ENCODE measurements at regions not wholly inside any gene's neighbourhood (a gene's known extent, or its start where the extent isn't known, plus 50 kb on each side); places are given as distances from the start of the nearest gene placed in this dataset.

- CTCF ChIA-PET: interaction anchor here (0.8 to 1.1 kb wide), 2 partner anchors 9 to 235 kb away, joined by 3 to 5 read pairs; no protein-coding TSS in a partner anchor
- POLR2A ChIA-PET: no interaction called here
- DNase-seq (ENCODE audit: low spot score): peak; percentile 63
Observed at GRCh38 chr7:113394856-113395255, 276.5 kb upstream of the SMIM30 start.

GRCh38 chr7:113392841-113393540, 274.6 kb upstream of the SMIM30 start:
- Mint-ChIP-seq H3K4me1 (peaks cover 47% of the 10 kb centered on the region), H3K9me3 (peaks cover 21% of the 10 kb centered on the region), H3K36me3 (peaks cover 14% of the 10 kb centered on the region), H3K4me3 (no peak overlapping the region), H3K27me3 (ENCODE audit: low read depth) (0 out of 2 replicates have a peak, but pooled peaks cover 3% of the 10 kb centered on the region), H3K27ac (no peak overlapping the region)
- ChIA-PET POLR2A (no interaction called here), CTCF (interaction anchor here (0.8 kb wide), 1 partner anchor 11 kb away, joined by 3 read pairs; no protein-coding TSS in a partner anchor)
- TF ChIP-seq ELF4 (CRISPR knock-in tag; IDR thresholded peaks at IDR 0.05; ENCODE audit: low read depth) (no peak), TEAD1 (CRISPR knock-in tag; IDR thresholded peaks at IDR 0.05) (no peak), E2F5 (CRISPR knock-in tag; IDR thresholded peaks at IDR 0.05) (no peak), ZNF532 (CRISPR knock-in tag; IDR thresholded peaks at IDR 0.05; ENCODE audit: borderline replicate concordance) (no peak), ZNF232 (CRISPR knock-in tag; IDR thresholded peaks at IDR 0.05) (no peak), MYBL2 (CRISPR knock-in tag; IDR thresholded peaks at IDR 0.05) (no peak), ZNF396 (CRISPR knock-in tag; IDR thresholded peaks at IDR 0.05; ENCODE audit: borderline replicate concordance) (no peak)
- ATAC-seq (no peak), DNase-seq (ENCODE audit: low spot score) (no peak)

More at GRCh38 chr7:113394856-113395255, 276.5 kb upstream of the SMIM30 start:
- Mint-ChIP-seq H3K4me3 (no peak overlapping the region), H3K27me3 (ENCODE audit: low read depth) (no peaks in the 10 kb centered on the region), H3K27ac (peak overlapping the region; percentile 53), H3K9me3 (peaks cover 8% of the 10 kb centered on the region), H3K4me1 (peaks cover 47% of the 10 kb centered on the region), H3K36me3 (peaks cover 2% of the 10 kb centered on the region)
- peak; percentile 47; the same call in 1 of the 2 replicates for TF ChIP-seq ZNF423 (CRISPR knock-in tag; IDR thresholded peaks at IDR 0.05)
- no peak for TF ChIP-seq ZNF416 (CRISPR knock-in tag; IDR thresholded peaks at IDR 0.05)
- no peak for TF ChIP-seq GTF2I (CRISPR knock-in tag; conservative IDR thresholded peaks at IDR 0.05)
- TF ChIP-seq MYBL2 (CRISPR knock-in tag; IDR thresholded peaks at IDR 0.05): no peak
- TF ChIP-seq, protein P1, sequence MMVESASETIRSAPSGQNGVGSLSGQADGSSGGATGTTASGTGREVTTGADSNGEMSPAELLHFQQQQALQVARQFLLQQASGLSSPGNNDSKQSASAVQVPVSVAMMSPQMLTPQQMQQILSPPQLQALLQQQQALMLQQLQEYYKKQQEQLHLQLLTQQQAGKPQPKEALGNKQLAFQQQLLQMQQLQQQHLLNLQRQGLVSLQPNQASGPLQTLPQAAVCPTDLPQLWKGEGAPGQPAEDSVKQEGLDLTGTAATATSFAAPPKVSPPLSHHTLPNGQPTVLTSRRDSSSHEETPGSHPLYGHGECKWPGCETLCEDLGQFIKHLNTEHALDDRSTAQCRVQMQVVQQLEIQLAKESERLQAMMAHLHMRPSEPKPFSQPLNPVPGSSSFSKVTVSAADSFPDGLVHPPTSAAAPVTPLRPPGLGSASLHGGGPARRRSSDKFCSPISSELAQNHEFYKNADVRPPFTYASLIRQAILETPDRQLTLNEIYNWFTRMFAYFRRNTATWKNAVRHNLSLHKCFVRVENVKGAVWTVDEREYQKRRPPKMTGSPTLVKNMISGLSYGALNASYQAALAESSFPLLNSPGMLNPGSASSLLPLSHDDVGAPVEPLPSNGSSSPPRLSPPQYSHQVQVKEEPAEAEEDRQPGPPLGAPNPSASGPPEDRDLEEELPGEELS (CRISPR knock-in tag; IDR thresholded peaks at IDR 0.05): no peak
- 0 out of 2 replicates have a peak, but pooled peaks have one; percentile 57 for TF ChIP-seq ETV6 (CRISPR knock-in tag; IDR thresholded peaks at IDR 0.05)
- peak; percentile 97 for ATAC-seq

DNA sequence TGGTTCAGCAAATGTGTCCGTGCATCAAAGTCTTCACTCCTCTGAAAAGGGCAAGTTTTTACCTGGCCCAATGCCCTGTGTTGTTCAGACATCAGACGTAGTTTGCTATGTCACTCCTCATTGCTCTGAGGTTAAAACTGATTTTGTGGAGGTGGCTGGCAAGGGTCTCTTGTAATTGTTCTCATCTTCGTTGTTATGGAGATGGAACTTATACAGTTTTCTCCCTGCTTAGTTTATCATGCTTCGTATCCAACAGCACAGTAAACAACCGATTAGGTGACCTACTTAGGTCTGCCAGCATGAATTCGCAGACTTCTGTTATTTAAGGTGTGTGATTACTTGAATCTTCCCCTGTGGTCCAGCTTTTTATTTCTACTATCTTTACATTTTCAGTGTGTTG, 274.1 kb upstream of the SMIM30 start:
- peaks cover 47% of the 10 kb centered on the region for H3K4me1 Mint-ChIP-seq
- 0 out of 2 replicates have a peak, but pooled peaks cover 3% of the 10 kb centered on the region for H3K27me3 Mint-ChIP-seq (ENCODE audit: low read depth)
- H3K4me3 Mint-ChIP-seq: no peak overlapping the region
- no peak for ATAC-seq
- POLR2A ChIA-PET: no interaction called here
- DNase-seq (ENCODE audit: low spot score): no peak
- H3K36me3 Mint-ChIP-seq: peaks cover 14% of the 10 kb centered on the region
- H3K27ac Mint-ChIP-seq: no peak overlapping the region
- H3K9me3 Mint-ChIP-seq: peaks cover 21% of the 10 kb centered on the region
- CTCF ChIA-PET: no interaction called here
- no peak for TF ChIP-seq ETV6 (CRISPR knock-in tag; IDR thresholded peaks at IDR 0.05)
- no peak for TF ChIP-seq NFE2L1 (CRISPR knock-in tag; IDR thresholded peaks at IDR 0.05)
- TF ChIP-seq FOXP1 (CRISPR knock-in tag; IDR thresholded peaks at IDR 0.05; ENCODE audit: borderline replicate concordance): no peak
- TF ChIP-seq ZNF281 (CRISPR knock-in tag; IDR thresholded peaks at IDR 0.05): no peak
- TF ChIP-seq, protein P2, sequence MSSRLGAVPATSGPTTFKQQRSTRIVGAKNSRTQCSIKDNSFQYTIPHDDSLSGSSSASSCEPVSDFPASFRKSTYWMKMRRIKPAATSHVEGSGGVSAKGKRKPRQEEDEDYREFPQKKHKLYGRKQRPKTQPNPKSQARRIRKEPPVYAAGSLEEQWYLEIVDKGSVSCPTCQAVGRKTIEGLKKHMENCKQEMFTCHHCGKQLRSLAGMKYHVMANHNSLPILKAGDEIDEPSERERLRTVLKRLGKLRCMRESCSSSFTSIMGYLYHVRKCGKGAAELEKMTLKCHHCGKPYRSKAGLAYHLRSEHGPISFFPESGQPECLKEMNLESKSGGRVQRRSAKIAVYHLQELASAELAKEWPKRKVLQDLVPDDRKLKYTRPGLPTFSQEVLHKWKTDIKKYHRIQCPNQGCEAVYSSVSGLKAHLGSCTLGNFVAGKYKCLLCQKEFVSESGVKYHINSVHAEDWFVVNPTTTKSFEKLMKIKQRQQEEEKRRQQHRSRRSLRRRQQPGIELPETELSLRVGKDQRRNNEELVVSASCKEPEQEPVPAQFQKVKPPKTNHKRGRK (CRISPR knock-in tag; IDR thresholded peaks at IDR 0.05; ENCODE audit: borderline replicate concordance): no peak
- no peak for TF ChIP-seq ZNF317 (CRISPR knock-in tag; IDR thresholded peaks at IDR 0.05; ENCODE audit: borderline replicate concordance, low read depth)
- TF ChIP-seq, protein P3, sequence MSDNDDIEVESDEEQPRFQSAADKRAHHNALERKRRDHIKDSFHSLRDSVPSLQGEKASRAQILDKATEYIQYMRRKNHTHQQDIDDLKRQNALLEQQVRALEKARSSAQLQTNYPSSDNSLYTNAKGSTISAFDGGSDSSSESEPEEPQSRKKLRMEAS (CRISPR knock-in tag; IDR thresholded peaks at IDR 0.05): no peak
- TF ChIP-seq GTF2I (CRISPR knock-in tag; conservative IDR thresholded peaks at IDR 0.05): no peak
- no peak for TF ChIP-seq OVOL2 (CRISPR knock-in tag; IDR thresholded peaks at IDR 0.05; ENCODE audit: borderline replicate concordance)

Data from WTC11 (cell line).